Jurkat, Clone E6-1 (cell line): ENCODE measurements at regions not wholly inside any gene's neighbourhood (a gene's known extent, or its start where the extent isn't known, plus 50 kb on each side); places are given as distances from the start of the nearest gene placed in this dataset.

Experiments used
- DNase-seq: peaks from one replicate; pipeline ENCODE4 v3.0.0-alpha.2; 2011; ENCODE audit warnings: low read depth, low spot score
- H3K4me3 ChIP-seq: 2 replicates; pipeline ENCODE4 v1.5.1; 2011; ENCODE audit warnings: mild to moderate bottlenecking, low read length, control low read depth, moderate library complexity

- DNase-seq = no peak
- no peak overlapping the region for H3K4me3 ChIP-seq
These were observed 92.8 kb upstream of the DCBLD2 start for GRCh38 chr3:98994128-98994762.

DNA sequence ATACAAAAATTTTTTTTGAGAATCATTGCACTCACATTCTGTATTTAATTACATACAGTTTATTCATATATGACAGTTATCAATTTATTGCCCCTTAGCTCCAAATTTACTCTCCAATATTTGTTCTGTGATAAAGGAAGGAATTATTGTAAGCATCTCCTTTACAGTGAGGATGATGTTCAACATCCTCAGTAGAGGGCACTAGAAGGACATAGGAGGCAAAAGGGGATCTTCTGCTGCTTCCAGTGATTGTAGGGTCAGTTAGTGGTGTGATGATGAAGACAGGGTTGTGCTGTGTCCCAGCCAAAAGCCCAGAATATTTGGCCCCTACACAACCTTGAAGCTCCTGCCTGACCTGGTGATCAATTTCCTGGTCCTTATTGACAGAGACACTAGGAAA, 89.9 kb upstream of the DCBLD2 start:
- H3K4me3 ChIP-seq = no peak overlapping the region
- DNase-seq = no peak

DNA sequence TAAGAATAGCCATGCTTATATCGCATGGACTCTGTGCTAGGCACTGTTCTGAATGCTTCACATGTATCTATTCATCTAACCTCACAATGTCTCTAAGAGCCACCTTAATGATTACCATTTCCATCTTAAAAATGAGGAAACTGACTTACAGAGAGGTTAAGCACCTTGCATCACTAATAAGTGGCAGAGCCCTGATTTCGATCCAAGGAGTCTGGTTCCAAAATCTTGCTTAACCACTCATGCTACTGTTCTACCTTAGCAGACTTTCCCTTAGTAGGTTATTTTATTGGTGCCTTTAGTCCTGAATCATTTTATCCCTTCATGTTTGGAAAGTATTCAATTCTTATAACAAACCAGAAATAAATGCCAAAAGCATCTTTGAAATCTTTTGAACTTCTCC, 89.2 kb upstream of the DCBLD2 start:
- no peak overlapping the region for H3K4me3 ChIP-seq
- DNase-seq = no peak

DNA sequence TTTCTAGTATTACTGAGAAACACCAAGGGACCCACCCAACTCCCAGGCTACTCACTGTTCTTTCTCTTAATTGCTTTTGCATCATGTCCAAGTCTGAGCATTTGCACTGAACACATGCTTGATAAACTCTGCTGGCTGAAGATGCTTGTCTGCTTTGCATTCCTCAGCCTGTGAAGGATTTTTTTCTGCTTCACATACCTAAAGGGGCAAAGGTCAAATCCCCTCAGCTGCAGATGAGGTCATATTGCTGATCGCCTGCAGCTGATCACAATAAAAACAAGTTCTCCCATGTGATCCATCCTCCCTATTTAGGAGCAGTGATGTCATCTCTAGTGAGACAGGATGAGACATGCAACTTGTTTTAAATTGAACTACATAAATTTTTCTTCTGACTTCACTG, 84.6 kb upstream of the DCBLD2 start:
- no peak overlapping the region for H3K4me3 ChIP-seq
- DNase-seq = no peak

DNA sequence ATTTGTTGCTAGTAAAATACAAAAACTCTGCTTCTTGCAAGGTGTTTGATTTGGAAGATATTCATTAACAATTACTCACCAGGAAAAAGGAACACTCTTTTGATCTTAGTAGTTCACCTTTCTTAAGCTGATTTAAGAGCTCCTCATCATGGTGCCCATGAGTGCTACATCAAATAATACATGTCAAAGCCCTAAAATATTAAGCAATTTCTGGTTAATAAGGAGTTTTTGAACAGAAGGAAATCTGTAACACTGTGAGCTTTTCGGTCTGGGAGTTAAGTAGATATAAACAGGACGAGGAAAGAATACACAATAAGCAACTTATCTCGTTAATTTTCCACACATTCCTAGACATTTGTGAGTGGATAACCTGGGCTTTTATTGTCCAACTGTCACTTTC, 83.9 kb upstream of the DCBLD2 start:
- no peak overlapping the region for H3K4me3 ChIP-seq
- DNase-seq = no peak

DNA sequence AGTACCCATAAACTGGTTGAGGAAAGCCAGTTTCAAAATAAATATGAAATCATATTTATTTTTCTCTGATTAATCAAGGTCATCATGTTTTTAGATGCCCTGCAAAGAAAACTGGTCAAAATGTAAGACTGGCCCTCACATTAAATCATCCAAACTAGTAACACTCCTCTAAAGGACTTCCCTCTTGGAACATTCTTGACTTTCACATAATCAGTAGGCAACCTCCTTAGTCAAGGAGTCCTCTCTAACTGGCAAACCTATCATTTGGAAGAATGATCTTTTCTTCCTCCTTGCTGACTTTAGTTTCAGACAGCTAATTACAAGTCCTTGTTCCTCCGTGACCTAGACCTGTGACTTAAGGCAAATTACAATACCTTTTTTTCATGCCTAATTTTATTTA, 82.5 kb upstream of the DCBLD2 start:
- H3K4me3 ChIP-seq = no peak overlapping the region
- DNase-seq = no peak

DNA sequence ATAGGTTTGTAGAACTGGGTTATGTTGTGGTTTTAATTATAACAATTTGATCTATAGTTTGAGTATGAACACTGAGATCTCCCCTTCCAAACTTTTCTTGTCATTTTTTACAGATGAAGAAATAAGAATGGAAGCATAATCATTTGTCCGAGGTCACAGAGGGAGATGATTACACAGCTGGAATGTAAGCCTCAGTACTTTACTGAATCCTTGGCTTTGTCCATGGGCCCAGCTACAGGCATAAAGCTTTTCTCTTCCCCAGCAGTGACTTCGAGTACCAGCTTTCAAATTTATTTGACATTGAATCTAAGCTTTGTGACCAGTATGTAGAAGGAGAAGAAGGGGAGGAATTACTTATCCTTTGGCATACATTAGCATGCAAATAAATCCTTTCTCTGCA, 80.9 kb upstream of the DCBLD2 start:
- no peak overlapping the region for H3K4me3 ChIP-seq
- no peak for DNase-seq

DNA sequence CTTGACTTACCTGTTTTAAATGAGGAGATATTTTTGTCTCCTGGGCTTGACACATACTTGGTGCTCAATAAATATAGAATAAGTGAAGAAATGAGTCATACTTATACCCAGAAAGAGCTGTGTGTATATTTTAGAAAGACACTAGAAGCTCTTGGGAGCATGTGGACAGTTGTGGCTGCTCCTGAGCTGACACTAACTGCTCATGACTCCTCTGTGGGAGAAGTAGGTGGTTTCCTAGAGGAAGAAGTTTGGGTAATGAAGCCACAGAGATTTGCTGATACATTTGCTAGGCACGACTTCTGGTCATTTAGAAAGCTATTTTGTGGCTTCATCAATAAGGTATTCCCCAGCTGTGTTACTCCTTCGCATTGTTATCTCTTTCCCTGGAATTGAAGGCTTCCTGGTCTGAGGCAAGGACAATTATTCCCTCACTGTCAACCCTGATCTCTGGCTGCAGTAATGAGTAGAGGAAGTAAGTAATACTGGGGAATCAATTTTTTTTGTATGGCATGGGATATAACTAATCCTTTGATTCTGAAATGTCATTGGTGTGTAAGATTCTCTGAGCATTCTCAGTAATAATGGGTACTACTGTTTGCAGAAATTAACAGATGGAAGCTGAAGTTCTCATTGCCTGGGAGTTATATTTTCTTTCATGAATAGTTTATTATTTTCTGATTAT, 79.6 kb upstream of the DCBLD2 start:
- DNase-seq = no peak
- H3K4me3 ChIP-seq = no peak overlapping the region

GRCh38 chr3:98979296-98979695, 77.8 kb upstream of the DCBLD2 start:
- H3K4me3 ChIP-seq = no peak overlapping the region
- no peak for DNase-seq

GRCh38 chr3:98978068-98978811, 76.7 kb upstream of the DCBLD2 start:
- DNase-seq = no peak
- no peak overlapping the region for H3K4me3 ChIP-seq

GRCh38 chr3:98977520-98977919, 76.0 kb upstream of the DCBLD2 start:
- DNase-seq = no peak
- H3K4me3 ChIP-seq = no peak overlapping the region

- no peak for DNase-seq
- no peak overlapping the region for H3K4me3 ChIP-seq
These were observed 72.9 kb upstream of the DCBLD2 start for GRCh38 chr3:98974442-98974841.

DNA sequence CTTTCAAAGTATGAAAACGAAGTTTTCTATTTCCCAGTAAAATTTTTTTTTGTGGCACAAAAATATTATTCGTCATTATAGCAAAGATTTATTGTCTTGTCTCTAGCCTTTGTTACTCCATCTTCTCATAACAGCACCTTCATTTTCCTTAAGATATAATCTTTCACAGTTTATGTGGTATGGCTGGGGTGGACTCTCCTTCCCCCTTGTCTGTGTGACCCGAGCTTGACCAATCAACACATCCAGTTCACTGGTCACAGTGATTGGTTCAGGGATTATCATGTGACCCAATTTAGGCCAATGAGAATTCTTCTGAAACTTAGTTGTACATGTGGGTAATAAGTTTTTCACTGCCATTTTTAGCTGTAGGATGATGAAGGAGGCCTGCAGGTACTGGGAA, 71.2 kb upstream of the DCBLD2 start:
- no peak for DNase-seq
- H3K4me3 ChIP-seq = no peak overlapping the region

DNA sequence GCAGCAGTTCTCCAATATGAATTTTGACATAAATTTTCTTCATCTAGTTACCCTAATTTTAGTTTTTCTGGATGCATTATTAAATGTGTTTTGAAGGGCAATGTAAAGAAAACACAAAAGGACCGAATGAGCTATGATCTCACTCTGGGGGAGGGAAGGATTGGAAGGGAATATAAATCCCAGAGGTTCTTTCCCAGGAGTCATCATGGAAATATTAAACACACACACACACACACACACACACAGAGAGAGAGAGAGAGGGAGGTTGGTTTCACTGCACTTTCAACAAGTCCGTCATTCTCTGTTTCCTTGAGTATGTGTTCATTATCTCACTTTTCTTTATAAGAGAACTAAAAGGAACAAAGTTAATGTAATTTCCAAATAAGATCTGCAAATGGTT, 70.7 kb upstream of the DCBLD2 start:
- DNase-seq = no peak
- H3K4me3 ChIP-seq = no peak overlapping the region

DNA sequence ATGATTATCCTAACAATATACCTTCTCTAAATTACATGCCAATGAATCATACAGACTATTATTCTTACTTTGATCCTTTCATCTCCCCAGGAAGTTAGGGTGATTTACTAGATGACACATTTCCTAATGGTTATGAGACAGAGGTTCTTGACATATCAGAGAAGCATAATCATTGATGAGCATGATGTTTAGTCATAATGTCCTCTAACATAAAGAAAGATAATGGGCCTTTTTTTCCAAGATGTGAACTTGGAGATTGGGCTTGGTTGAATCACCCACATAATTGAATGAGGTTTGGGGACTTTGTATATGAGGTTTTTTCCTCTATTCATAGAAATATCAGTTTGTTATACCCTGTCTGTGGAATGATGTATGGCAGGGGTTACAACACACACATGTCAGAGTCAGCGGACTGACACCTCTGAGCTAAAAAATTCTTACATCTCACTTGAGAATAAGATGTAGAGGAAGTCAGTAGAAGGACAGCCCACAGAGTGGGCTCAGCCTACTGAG, 69.7 kb upstream of the DCBLD2 start:
- H3K4me3 ChIP-seq = no peak overlapping the region
- DNase-seq = no peak

DNA sequence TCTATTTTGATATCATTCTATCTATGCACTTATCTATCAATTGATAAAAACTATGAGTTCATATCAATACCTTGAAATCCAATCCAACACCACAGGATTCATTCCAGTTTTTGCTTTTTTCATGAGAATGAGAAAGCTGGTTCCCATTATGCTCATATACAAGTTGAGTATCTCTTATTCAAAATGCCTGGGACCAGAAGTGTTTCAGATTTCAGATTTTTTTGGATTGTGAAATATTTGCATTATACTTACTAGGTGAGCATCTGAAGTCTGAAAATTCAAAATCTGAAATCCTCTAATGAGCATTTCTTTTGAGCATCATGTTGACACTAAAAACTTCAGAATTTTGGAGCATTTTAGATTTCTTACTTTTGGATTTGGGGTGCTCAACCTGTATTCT, 67.8 kb upstream of the DCBLD2 start:
- no peak overlapping the region for H3K4me3 ChIP-seq
- no peak for DNase-seq

DNA sequence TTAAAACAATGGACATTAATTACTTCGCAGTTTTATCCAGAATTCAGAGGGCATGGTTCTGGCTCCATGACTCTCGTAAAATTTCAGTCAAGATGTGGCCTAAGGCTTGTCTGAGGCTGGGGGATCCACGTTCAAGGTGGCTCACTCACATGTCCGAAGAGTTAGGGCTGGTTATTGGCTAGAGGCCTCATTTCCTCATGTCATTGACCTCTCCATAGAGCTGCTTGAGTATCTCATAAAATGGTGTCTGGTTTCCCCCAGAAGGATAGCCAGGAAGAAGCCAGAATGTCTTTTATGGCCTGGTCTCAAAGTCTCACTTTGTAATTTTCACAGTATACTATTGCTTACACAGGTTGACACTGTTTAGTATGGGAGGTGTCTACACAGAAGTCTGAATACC, 67.3 kb upstream of the DCBLD2 start:
- H3K4me3 ChIP-seq = no peak overlapping the region
- no peak for DNase-seq

DNA sequence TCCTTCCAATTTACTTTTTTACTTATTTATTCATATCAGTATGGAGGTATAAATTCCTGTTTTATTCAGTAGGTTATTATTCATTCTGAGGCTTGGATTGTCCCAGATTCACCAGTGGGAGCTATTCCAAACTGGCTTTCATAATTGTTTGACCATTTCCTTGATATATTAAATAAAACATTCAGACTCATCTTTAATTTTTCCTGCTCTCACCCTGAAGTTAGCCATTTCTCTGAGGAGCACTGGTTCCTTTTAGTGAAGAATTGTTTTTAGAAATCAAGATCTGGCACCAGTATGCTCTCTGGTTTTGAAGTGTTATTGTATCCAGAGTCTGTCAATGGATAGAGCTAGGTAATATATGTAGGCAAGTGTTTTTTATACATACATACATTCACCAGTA, 66.9 kb upstream of the DCBLD2 start:
- no peak overlapping the region for H3K4me3 ChIP-seq
- DNase-seq = no peak

DNA sequence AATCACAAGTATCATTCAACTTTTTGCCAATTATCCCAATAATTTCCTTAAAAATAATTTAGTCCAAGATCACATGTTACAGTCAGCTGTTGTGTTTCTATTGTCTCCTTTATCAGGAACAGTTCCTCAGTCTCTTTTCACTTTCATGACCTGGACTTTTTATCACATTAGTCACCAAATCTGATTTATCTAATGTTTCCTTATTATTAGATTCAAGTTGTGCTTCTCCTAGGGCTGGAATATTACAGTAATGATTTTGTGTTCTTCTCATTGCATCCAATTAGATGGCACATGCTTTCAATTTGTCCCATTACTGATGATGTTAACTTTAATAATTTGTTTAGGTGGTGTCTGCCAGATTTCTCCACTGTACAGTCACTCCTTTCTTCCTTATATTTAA, 66.3 kb upstream of the DCBLD2 start:
- no peak overlapping the region for H3K4me3 ChIP-seq
- no peak for DNase-seq

GRCh38 chr3:98966862-98967546, 65.5 kb upstream of the DCBLD2 start:
- no peak overlapping the region for H3K4me3 ChIP-seq
- no peak for DNase-seq
